Smooth muscle cell (in vitro differentiated cells): ENCODE measurements at regions not wholly inside any gene's neighbourhood (a gene's known extent, or its start where the extent isn't known, plus 50 kb on each side); places are given as distances from the start of the nearest gene placed in this dataset.
A peak's percentile ranks its signal among the peaks of the same experiment; 100 is the strongest.

Source experiments
- DNase-seq: peaks from one replicate; lab custom pipeline; 2025; ENCODE audit not compliant: unreplicated experiment; lab: John Stamatoyannopoulos, UW
- H2AFZ ChIP-seq: fragments of 200-600 bp; sonication (generic); 2 replicates; pipeline ENCODE4 v1.6.0; 2016; ENCODE audit warnings: antibody characterized with exemption, low read depth, mild to moderate bottlenecking
- H3F3A ChIP-seq: fragments of 200-600 bp; sonication (generic); 2 replicates; pipeline ENCODE4 v1.6.0; 2017; ENCODE audit warnings: antibody characterized with exemption, low read depth
- H3K27ac ChIP-seq: fragments of 200-600 bp; sonication (generic); 2 replicates; pipeline ENCODE4 v1.5.1; 2016; ENCODE audit warnings: low read depth, mild to moderate bottlenecking
- H3K27me3 ChIP-seq: fragments of 200-600 bp; sonication (generic); 2 replicates; pipeline ENCODE4 v1.6.1; 2016; ENCODE audit warnings: low read depth, mild to moderate bottlenecking
- H3K36me3 ChIP-seq: fragments of 200-600 bp; sonication (generic); 2 replicates; pipeline ENCODE4 v1.5.1; 2016; ENCODE audit warnings: low read depth
- H3K4me1 ChIP-seq: fragments of 200-600 bp; sonication (generic); 2 replicates; pipeline ENCODE4 v1.5.1; 2016; ENCODE audit warnings: low read depth
- H3K4me2 ChIP-seq: fragments of 200-600 bp; sonication (generic); 2 replicates; pipeline ENCODE4 v1.6.0; 2016; ENCODE audit warnings: mild to moderate bottlenecking
- H3K4me3 ChIP-seq: fragments of 200-600 bp; sonication (generic); 2 replicates; pipeline ENCODE4 v1.5.1; 2016; ENCODE audit warnings: mild to moderate bottlenecking
- H3K79me2 ChIP-seq: fragments of 200-600 bp; sonication (generic); 2 replicates; pipeline ENCODE4 v1.6.0; 2016; ENCODE audit warnings: low read depth, mild to moderate bottlenecking
- H3K9ac ChIP-seq: fragments of 200-600 bp; sonication (generic); 2 replicates; pipeline ENCODE4 v1.6.0; 2016; ENCODE audit warnings: low read depth
- H3K9me3 ChIP-seq: fragments of 200-600 bp; sonication (generic); replicated peaks from 2 replicates; pipeline ENCODE4 v1.5.1; 2016; ENCODE audit warnings: low read depth
- H4K20me1 ChIP-seq: fragments of 200-600 bp; sonication (generic); 2 replicates; pipeline ENCODE4 v1.6.0; 2016; ENCODE audit warnings: low read depth
- WGBS: methylation state at CpG from one replicate; pipeline ENCODE4 v1.1.7; 2016; ENCODE audit warnings: low lambda C conversion rate; 5-methylcytosine and 5-hydroxymethylcytosine counted together
- TF ChIP-seq, protein P1 (sequence below): fragments of 200-600 bp; sonication (generic); IDR thresholded peaks from 2 replicates; pipeline ENCODE4 v1.5.1; 2017; ENCODE audit warnings: borderline replicate concordance, mild to moderate bottlenecking, antibody characterized with exemption; ENCODE audit not compliant: insufficient read depth, poor library complexity, severe bottlenecking

DNA sequence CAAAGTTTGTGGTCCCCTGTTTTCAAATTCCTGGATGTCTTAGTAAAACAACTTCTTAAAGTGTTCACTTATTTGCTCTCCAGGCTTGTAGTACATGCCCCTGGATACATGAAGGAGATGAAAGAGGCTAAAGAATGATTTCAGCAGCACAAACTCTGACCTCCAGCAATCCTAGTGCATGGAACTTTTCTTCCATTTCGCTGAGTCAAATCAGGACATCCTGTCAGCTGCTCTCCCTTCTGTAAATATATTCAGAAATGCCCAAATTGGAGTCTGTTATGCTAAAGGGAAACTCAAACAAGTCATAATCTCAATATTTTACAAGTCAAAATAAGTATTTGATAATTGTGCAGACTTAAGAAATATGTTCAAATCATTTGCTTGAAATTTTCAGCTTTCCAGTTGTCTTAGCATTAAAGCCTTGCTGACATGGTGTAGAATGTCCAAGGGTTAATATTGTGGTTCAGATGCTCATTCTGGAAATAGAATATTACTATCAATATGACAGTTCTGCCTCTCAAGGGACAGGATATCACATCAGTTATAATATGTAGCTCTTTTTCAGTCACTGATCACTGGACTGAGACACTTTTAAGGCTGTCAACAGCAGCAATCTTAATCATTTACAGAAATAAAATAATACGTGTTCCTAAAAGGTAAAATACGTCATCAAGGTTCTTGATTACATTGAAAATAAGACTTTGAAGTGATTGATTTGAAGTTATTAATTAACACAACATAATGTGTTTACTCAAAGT is 1157.3 kb downstream of the PLA2G4A start:
- no peaks in the 10 kb centered on the region for H3F3A ChIP-seq
- no peaks in the 10 kb centered on the region for H3K36me3 ChIP-seq
- no peaks in the 10 kb centered on the region for H3K4me1 ChIP-seq
- H3K9ac ChIP-seq, result no peak overlapping the region
- DNase-seq, result no peak
- H3K27ac ChIP-seq, result no peak overlapping the region
- TF ChIP-seq, protein P1, sequence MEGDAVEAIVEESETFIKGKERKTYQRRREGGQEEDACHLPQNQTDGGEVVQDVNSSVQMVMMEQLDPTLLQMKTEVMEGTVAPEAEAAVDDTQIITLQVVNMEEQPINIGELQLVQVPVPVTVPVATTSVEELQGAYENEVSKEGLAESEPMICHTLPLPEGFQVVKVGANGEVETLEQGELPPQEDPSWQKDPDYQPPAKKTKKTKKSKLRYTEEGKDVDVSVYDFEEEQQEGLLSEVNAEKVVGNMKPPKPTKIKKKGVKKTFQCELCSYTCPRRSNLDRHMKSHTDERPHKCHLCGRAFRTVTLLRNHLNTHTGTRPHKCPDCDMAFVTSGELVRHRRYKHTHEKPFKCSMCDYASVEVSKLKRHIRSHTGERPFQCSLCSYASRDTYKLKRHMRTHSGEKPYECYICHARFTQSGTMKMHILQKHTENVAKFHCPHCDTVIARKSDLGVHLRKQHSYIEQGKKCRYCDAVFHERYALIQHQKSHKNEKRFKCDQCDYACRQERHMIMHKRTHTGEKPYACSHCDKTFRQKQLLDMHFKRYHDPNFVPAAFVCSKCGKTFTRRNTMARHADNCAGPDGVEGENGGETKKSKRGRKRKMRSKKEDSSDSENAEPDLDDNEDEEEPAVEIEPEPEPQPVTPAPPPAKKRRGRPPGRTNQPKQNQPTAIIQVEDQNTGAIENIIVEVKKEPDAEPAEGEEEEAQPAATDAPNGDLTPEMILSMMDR, result no peak
- H3K79me2 ChIP-seq, result no peaks in the 10 kb centered on the region
- H3K27me3 ChIP-seq, result no peaks in the 10 kb centered on the region
- no peak overlapping the region for H3K4me2 ChIP-seq
- no peaks in the 10 kb centered on the region for H3K9me3 ChIP-seq
- H4K20me1 ChIP-seq, result no peaks in the 10 kb centered on the region
- WGBS, result 89% methylated on average over 3 of the region's 3 CpGs
- peak overlapping the region; percentile 17 for H2AFZ ChIP-seq
- H3K4me3 ChIP-seq, result no peak overlapping the region

DNA sequence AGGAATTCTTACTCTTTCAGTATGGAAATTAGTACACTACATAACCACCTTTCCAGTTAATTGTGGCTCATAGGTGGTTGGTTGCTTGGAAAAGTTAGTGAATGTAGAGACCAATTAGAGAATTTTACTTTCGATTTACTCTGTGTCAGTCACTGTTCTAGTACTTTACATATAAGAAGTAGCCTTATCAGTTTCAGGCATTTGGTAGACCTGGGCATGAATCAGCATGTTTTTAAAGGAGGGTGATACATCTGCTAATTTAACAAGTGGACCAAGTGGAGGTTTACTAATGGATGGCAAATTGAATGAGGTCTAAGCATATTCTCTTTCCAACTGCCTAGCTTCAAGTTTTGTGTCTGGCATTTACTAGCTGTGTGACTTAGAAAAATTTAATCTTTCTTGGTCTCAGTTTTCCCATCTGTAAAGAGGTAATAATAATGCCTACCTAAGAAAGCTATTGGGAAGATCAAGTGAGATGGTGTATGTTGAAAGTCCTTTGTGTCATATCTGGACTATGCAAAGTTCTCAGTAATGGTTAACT is 1158.6 kb downstream of the PLA2G4A start:
- H3K4me2 ChIP-seq, result no peak overlapping the region
- WGBS, result 96% methylated on average over 1 of the region's 1 CpG
- TF ChIP-seq, protein P1, result no peak
- no peak for DNase-seq
- H3F3A ChIP-seq, result no peaks in the 10 kb centered on the region
- H2AFZ ChIP-seq, result no peak overlapping the region
- H4K20me1 ChIP-seq, result no peaks in the 10 kb centered on the region
- H3K4me1 ChIP-seq, result no peaks in the 10 kb centered on the region
- no peak overlapping the region for H3K9ac ChIP-seq
- H3K79me2 ChIP-seq, result no peaks in the 10 kb centered on the region
- H3K27ac ChIP-seq, result no peak overlapping the region
- H3K9me3 ChIP-seq, result no peaks in the 10 kb centered on the region
- H3K27me3 ChIP-seq, result no peaks in the 10 kb centered on the region
- no peak overlapping the region for H3K4me3 ChIP-seq
- no peaks in the 10 kb centered on the region for H3K36me3 ChIP-seq

DNA sequence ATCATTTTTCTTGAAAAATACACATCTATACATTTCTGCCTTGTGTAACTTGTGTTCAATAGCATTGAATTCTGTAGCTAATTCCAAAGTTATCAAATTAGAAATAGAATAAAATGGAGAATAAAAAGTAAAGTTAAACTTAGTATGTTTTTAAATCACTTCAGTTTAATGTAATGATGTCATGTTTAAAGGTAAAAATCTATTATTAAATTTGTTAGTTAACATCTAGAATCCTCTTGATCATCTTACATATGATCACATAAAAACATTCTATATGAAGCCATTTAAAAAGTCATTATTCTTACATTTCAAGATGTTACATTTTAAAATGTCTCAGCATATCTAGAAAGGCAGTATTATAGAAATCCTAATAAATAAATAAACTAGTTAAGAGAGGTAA is 1163.2 kb downstream of the PLA2G4A start:
- Histone ChIP-seq H2AFZ (no peak overlapping the region), H3K79me2 (no peaks in the 10 kb centered on the region), H3K4me3 (no peak overlapping the region), H3K27me3 (no peaks in the 10 kb centered on the region), H3K9ac (no peak overlapping the region), H3K27ac (no peak overlapping the region), H3K36me3 (no peaks in the 10 kb centered on the region), H3K4me1 (no peaks in the 10 kb centered on the region), H3K9me3 (no peaks in the 10 kb centered on the region), H3K4me2 (no peak overlapping the region), H3F3A (no peaks in the 10 kb centered on the region), H4K20me1 (no peaks in the 10 kb centered on the region)
- TF ChIP-seq, protein P1, result no peak
- DNase-seq, result no peak

DNA sequence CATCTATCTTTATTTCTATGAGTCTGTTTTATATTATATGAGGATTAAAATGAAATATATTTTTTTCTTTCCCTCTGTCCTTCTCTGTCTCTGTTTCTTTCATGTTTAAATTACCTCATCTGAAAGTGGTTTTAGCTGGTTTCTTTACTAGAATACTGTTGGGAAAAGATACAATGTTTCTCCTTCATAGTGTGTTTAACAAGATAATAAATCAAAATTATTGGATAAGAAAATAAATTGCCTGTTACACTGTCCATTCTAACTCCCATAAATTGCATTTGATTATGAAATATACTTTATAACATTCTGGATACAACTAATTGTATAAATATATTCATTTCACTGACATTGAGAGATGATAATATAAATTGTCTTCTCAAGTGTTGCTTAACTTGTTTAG is 1168.0 kb downstream of the PLA2G4A start:
- H3K4me1 ChIP-seq, result no peaks in the 10 kb centered on the region
- H3K27me3 ChIP-seq, result no peaks in the 10 kb centered on the region
- TF ChIP-seq, protein P1, result no peak
- DNase-seq, result no peak
- no peak overlapping the region for H2AFZ ChIP-seq
- H3K36me3 ChIP-seq, result no peaks in the 10 kb centered on the region
- H3K4me3 ChIP-seq, result no peak overlapping the region
- H3K79me2 ChIP-seq, result no peaks in the 10 kb centered on the region
- H3K9ac ChIP-seq, result no peak overlapping the region
- no peak overlapping the region for H3K4me2 ChIP-seq
- H4K20me1 ChIP-seq, result no peaks in the 10 kb centered on the region
- no peaks in the 10 kb centered on the region for H3F3A ChIP-seq
- H3K9me3 ChIP-seq, result no peaks in the 10 kb centered on the region
- no peak overlapping the region for H3K27ac ChIP-seq
